H1 (cell line): ENCODE measurements at regions not wholly inside any gene's neighbourhood (a gene's known extent, or its start where the extent isn't known, plus 50 kb on each side); places are given as distances from the start of the nearest gene placed in this dataset.

Source experiments
- CTCF ChIA-PET: fragments of 300-600 bp; sonication (Branson Sonifier 250); formaldehyde crosslinking; loops from one replicate; lab custom pipeline; 2021; ENCODE audit not compliant: partially characterized antibody; lab: Charles Lee
- POLR2A ChIA-PET: fragments of 300-600 bp; sonication (Branson Sonifier 250); formaldehyde crosslinking; loops from one replicate; lab custom pipeline; 2021; ENCODE audit warnings: inconsistent platforms; ENCODE audit not compliant: partially characterized antibody; lab: Charles Lee
- DNase-seq, 2 experiments: peaks; one replicate each; pipeline versions ENCODE4 v3.0.0 to v3.0.0-alpha.2; 2010 to 2022; ENCODE audit warnings: low spot score in 2 of 2, low read depth in 1 of 2, mixed read lengths in 1 of 2
- FAIRE-seq: peaks from 2 replicates; lab custom pipeline; 2011; peaks lifted over from hg19 to GRCh38; lab: Jason Lieb, UNC
- H2AFZ ChIP-seq: 2 replicates; pipeline ENCODE4 v1.8.1; 2012; ENCODE audit warnings: low read length, inconsistent platforms
- H2AK5ac ChIP-seq: 2 replicates; pipeline ENCODE4 v1.6.1; 2013; ENCODE audit warnings: low read depth, low read length
- H2BK120ac ChIP-seq: replicated peaks from 2 replicates; pipeline ENCODE3; 2013; ENCODE audit warnings: low read depth, low read length, inconsistent platforms
- H2BK12ac ChIP-seq: 2 replicates; pipeline ENCODE4 v1.6.1; 2013; ENCODE audit warnings: low read depth, low read length
- H2BK15ac ChIP-seq: 2 replicates; pipeline ENCODE4 v1.6.1; 2013; ENCODE audit warnings: low read length
- H2BK20ac ChIP-seq: 2 replicates; pipeline ENCODE4 v1.6.1; 2013; ENCODE audit warnings: low read length
- H2BK5ac ChIP-seq: 2 replicates; pipeline ENCODE4 v1.6.1; 2013; ENCODE audit warnings: low read depth, low read length
- H3K14ac ChIP-seq: 2 replicates; pipeline ENCODE4 v1.6.1; 2013; ENCODE audit warnings: inconsistent platforms; ENCODE audit not compliant: insufficient read length
- H3K18ac ChIP-seq: 2 replicates; pipeline ENCODE4 v1.6.1; 2013; ENCODE audit warnings: low read length; ENCODE audit errors: extremely low read depth
- H3K23ac ChIP-seq: 2 replicates; pipeline ENCODE4 v1.6.1; 2013; ENCODE audit warnings: inconsistent platforms; ENCODE audit not compliant: insufficient read length
- H3K23me2 ChIP-seq: 2 replicates; pipeline ENCODE4 v1.6.1; 2013; ENCODE audit warnings: low read depth, low read length
- H3K27ac ChIP-seq: 2 replicates; pipeline ENCODE4 v1.6.1; 2011; ENCODE audit warnings: low read depth, low read length, inconsistent platforms
- H3K27me3 ChIP-seq, 4 experiments: replicated peaks in 1 of 4; 1 replicate in 1 of 4; 2 replicates in 3 of 4; pipeline versions ENCODE4 v1.6.1 to v1.8.1; 2011 to 2013; ENCODE audit warnings: low read length in 3 of 4, mild to moderate bottlenecking in 3 of 4, inconsistent platforms in 2 of 4, mixed read lengths in 2 of 4, moderate library complexity in 1 of 4; ENCODE audit not compliant: control insufficient read depth in 3 of 4, insufficient read depth in 3 of 4; ENCODE audit errors: extremely low read depth in 1 of 4
- H3K36me3 ChIP-seq, 4 experiments: 2 replicates each; pipeline versions ENCODE4 v1.6.1 to v1.8.1; 2011 to 2013; ENCODE audit warnings: mild to moderate bottlenecking in 4 of 4, low read length in 3 of 4, moderate library complexity in 2 of 4, control low read depth in 1 of 4, inconsistent platforms in 1 of 4; ENCODE audit not compliant: insufficient read depth in 4 of 4, control insufficient read depth in 2 of 4
- H3K4ac ChIP-seq: replicated peaks from 2 replicates; pipeline ENCODE3; 2013; ENCODE audit warnings: low read length, low read depth, mixed read lengths, inconsistent platforms; ENCODE audit not compliant: insufficient read length
- H3K4me1 ChIP-seq, 4 experiments: replicated peaks in 1 of 4; 1 replicate in 1 of 4; 2 replicates in 3 of 4; pipeline versions ENCODE4 v1.6.1 to v1.8.1; 2011 to 2013; ENCODE audit warnings: low read length in 3 of 4, inconsistent platforms in 2 of 4, mixed read lengths in 1 of 4; ENCODE audit not compliant: insufficient read depth in 4 of 4, control insufficient read depth in 3 of 4
- H3K4me2 ChIP-seq, 2 experiments: 2 replicates each; pipeline versions ENCODE4 v1.6.1 to v1.8.1; 2011 to 2013; ENCODE audit warnings: low read depth in 2 of 2, low read length in 2 of 2, control low read depth in 1 of 2, inconsistent platforms in 1 of 2, mild to moderate bottlenecking in 1 of 2; ENCODE audit not compliant: insufficient read depth in 1 of 2
- H3K4me3 ChIP-seq, 4 experiments: fragments of 200-600, 300-600 bp in 1 of 4; sonication (generic), shearing (Covaris generic), sonication (Bioruptor Twin) in 1 of 4; 2 replicates each; pipeline versions ENCODE4 v1.5.1 to v1.8.1; 2011 to 2016; ENCODE audit warnings: low read length in 4 of 4, low read depth in 3 of 4, control low read depth in 2 of 4, inconsistent platforms in 2 of 4, mild to moderate bottlenecking in 2 of 4, mixed read lengths in 1 of 4, moderate library complexity in 1 of 4; ENCODE audit not compliant: insufficient read depth in 2 of 4; ENCODE audit errors: extremely low read depth in 1 of 4
- H3K56ac ChIP-seq: replicated peaks from 2 replicates; pipeline ENCODE3; 2013; ENCODE audit warnings: low read depth, mild to moderate bottlenecking, mixed read lengths, low read length, inconsistent platforms; ENCODE audit not compliant: insufficient read length
- H3K79me1 ChIP-seq: 2 replicates; pipeline ENCODE4 v1.6.1; 2013; ENCODE audit warnings: low read depth, low read length, control low read depth
- H3K79me2 ChIP-seq, 2 experiments: 2 replicates each; pipeline versions ENCODE4 v1.6.1 to v1.8.1; 2012 to 2013; ENCODE audit warnings: low read length in 2 of 2, mild to moderate bottlenecking in 2 of 2, inconsistent platforms in 1 of 2; ENCODE audit not compliant: insufficient read depth in 2 of 2, control insufficient read depth in 1 of 2
- H3K9ac ChIP-seq, 4 experiments: replicated peaks in 1 of 4; 1 replicate in 1 of 4; 2 replicates in 3 of 4; pipeline versions ENCODE4 v1.6.1 to v1.8.1; 2011 to 2013; ENCODE audit warnings: low read depth in 3 of 4, low read length in 3 of 4, control low read depth in 2 of 4, mild to moderate bottlenecking in 2 of 4, moderate library complexity in 2 of 4, inconsistent platforms in 1 of 4; ENCODE audit errors: extremely low read depth in 1 of 4
- H3K9me3 ChIP-seq, 2 experiments: 2 replicates each; pipeline versions ENCODE4 v1.6.1 to v1.8.1; 2012 to 2013; ENCODE audit warnings: mild to moderate bottlenecking in 2 of 2, moderate library complexity in 2 of 2, control low read depth in 1 of 2, inconsistent platforms in 1 of 2, low read depth in 1 of 2, low read length in 1 of 2, mixed read lengths in 1 of 2; ENCODE audit not compliant: insufficient read depth in 2 of 2
- H4K20me1 ChIP-seq, 2 experiments: replicated peaks in 1 of 2; 2 replicates each; pipeline versions ENCODE3 to v1.8.1; 2011 to 2013; ENCODE audit warnings: inconsistent platforms in 2 of 2, low read length in 2 of 2, mild to moderate bottlenecking in 1 of 2; ENCODE audit not compliant: insufficient read depth in 2 of 2, control insufficient read depth in 1 of 2
- H4K5ac ChIP-seq: 2 replicates; pipeline ENCODE4 v1.6.1; 2013; ENCODE audit warnings: low read length, low read depth, mixed read lengths, inconsistent platforms; ENCODE audit not compliant: insufficient read length
- H4K8ac ChIP-seq: 2 replicates; pipeline ENCODE4 v1.8.0; 2013; ENCODE audit warnings: mild to moderate bottlenecking, moderate library complexity, low read length, inconsistent platforms; ENCODE audit not compliant: insufficient read depth; ENCODE audit errors: extremely low read depth
- H4K91ac ChIP-seq: replicated peaks from 2 replicates; pipeline ENCODE3; 2013; ENCODE audit warnings: low read length, mixed read lengths, inconsistent platforms; ENCODE audit not compliant: insufficient read length
- BRCA1 ChIP-seq: IDR thresholded peaks from 2 replicates; pipeline ENCODE4 v1.6.1; 2012; ENCODE audit warnings: low read depth, low read length, improper control_type of control experiment
- CHD2 ChIP-seq: IDR thresholded peaks from 2 replicates; pipeline ENCODE4 v1.6.1; 2012; ENCODE audit warnings: low read length, improper control_type of control experiment
- E2F6 ChIP-seq: IDR thresholded peaks from 2 replicates; pipeline ENCODE4 v1.6.1; 2012; ENCODE audit warnings: inconsistent platforms
- HDAC2 ChIP-seq, 2 experiments: fragments of 300-600 bp in 1 of 2; sonication (generic) in 1 of 2; IDR thresholded peaks; 2 replicates each; pipeline ENCODE4 v1.6.1; 2011 to 2012; ENCODE audit warnings: low read depth in 2 of 2, low read length in 2 of 2, mild to moderate bottlenecking in 2 of 2, moderate library complexity in 2 of 2, borderline replicate concordance in 1 of 2, inconsistent platforms in 1 of 2
- KDM5A ChIP-seq: fragments of 200-600 bp; IDR thresholded peaks from 2 replicates; pipeline ENCODE4 v1.7.1; 2012; ENCODE audit warnings: mild to moderate bottlenecking, low read length, inconsistent platforms, mixed read lengths
- NANOG ChIP-seq: IDR thresholded peaks from 2 replicates; pipeline ENCODE4 v1.6.1; 2011; ENCODE audit warnings: low read length, low read depth, mild to moderate bottlenecking, inconsistent platforms; ENCODE audit not compliant: insufficient read depth, poor library complexity, severe bottlenecking
- RAD21 ChIP-seq, 2 experiments: IDR thresholded peaks in 1 of 2; conservative IDR thresholded peaks in 1 of 2; 2 replicates each; pipeline ENCODE4 v1.6.1; 2011; ENCODE audit warnings: low read depth in 2 of 2, low read length in 2 of 2, improper control_type of control experiment in 1 of 2, inconsistent platforms in 1 of 2, mild to moderate bottlenecking in 1 of 2, moderate library complexity in 1 of 2
- RFX5 ChIP-seq: IDR thresholded peaks from 2 replicates; pipeline ENCODE4 v1.6.1; 2011; ENCODE audit warnings: low read depth, low read length, improper control_type of control experiment, borderline replicate concordance
- TBP ChIP-seq: IDR thresholded peaks from 2 replicates; pipeline ENCODE4 v1.6.1; 2011; ENCODE audit warnings: low read depth, low read length, improper control_type of control experiment
- TEAD4 ChIP-seq: IDR thresholded peaks from 2 replicates; pipeline ENCODE4 v1.6.1; 2012; ENCODE audit warnings: low read depth, low read length, inconsistent platforms, mixed read lengths
- WGBS, 2 experiments: shearing (Covaris generic) in 1 of 2; methylation state at CpG; one replicate each; pipeline versions ENCODE4 v1.1.6 to v1.1.7; 2013 to 2015; ENCODE audit warnings: low lambda C conversion rate in 2 of 2, mixed read lengths in 2 of 2, inconsistent platforms in 1 of 2, low coverage in 1 of 2, missing lambda C conversion rate in 1 of 2; ENCODE audit not compliant: insufficient replicate concordance in 2 of 2, insufficient coverage in 1 of 2, insufficient read length in 1 of 2; ENCODE audit errors: extremely low coverage in 1 of 2, missing lambda C conversion rate in 1 of 2; 5-methylcytosine and 5-hydroxymethylcytosine counted together
- TF ChIP-seq, protein P1 (sequence below), 3 experiments: IDR thresholded peaks; 1 replicate in 2 of 3; 2 replicates in 1 of 3; pipeline versions ENCODE4 v1.5.1 to v1.6.1; 2011; ENCODE audit warnings: low read length in 3 of 3, mild to moderate bottlenecking in 3 of 3, inconsistent platforms in 2 of 3, low read depth in 1 of 3, moderate library complexity in 1 of 3; ENCODE audit not compliant: insufficient read depth in 1 of 3; ENCODE audit errors: control extremely low read depth in 1 of 3

- no peaks in the 10 kb centered on the region for H3K9me3 ChIP-seq
- TF ChIP-seq TEAD4 (no peak), TBP (no peak), NANOG (no peak), KDM5A (no peak), E2F6 (no peak), HDAC2 (IDR thresholded peaks at IDR 0.05; ENCODE audit: borderline replicate concordance in 1 of 2, low read depth in 2 of 2, low read length in 2 of 2) (no peak), RFX5 (no peak), BRCA1 (no peak), CHD2 (no peak), RAD21 (IDR thresholded peaks at IDR 0.05 in 1 of 2, conservative IDR thresholded peaks at IDR 0.05 in 1 of 2; ENCODE audit: low read depth in 2 of 2, low read length in 2 of 2) (no peak)
- TF ChIP-seq, protein P1, sequence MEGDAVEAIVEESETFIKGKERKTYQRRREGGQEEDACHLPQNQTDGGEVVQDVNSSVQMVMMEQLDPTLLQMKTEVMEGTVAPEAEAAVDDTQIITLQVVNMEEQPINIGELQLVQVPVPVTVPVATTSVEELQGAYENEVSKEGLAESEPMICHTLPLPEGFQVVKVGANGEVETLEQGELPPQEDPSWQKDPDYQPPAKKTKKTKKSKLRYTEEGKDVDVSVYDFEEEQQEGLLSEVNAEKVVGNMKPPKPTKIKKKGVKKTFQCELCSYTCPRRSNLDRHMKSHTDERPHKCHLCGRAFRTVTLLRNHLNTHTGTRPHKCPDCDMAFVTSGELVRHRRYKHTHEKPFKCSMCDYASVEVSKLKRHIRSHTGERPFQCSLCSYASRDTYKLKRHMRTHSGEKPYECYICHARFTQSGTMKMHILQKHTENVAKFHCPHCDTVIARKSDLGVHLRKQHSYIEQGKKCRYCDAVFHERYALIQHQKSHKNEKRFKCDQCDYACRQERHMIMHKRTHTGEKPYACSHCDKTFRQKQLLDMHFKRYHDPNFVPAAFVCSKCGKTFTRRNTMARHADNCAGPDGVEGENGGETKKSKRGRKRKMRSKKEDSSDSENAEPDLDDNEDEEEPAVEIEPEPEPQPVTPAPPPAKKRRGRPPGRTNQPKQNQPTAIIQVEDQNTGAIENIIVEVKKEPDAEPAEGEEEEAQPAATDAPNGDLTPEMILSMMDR (IDR thresholded peaks at IDR 0.05; ENCODE audit: control extremely low read depth in 1 of 3, insufficient read depth in 1 of 3, low read depth in 1 of 3, low read length in 3 of 3) = no peak
- no peak overlapping the region for H3K4me3 ChIP-seq
- H3K79me2 ChIP-seq = no peaks in the 10 kb centered on the region
- no peak overlapping the region for H2BK120ac ChIP-seq
- no peak overlapping the region for H3K23ac ChIP-seq
- H4K5ac ChIP-seq = no peak overlapping the region
- H3K9ac ChIP-seq = no peak overlapping the region
- no peak overlapping the region for H2BK15ac ChIP-seq
- ChIA-PET POLR2A (no interaction called here), CTCF (interaction anchor here (0.6 to 1.6 kb wide), 4 partner anchors 8 to 960 kb away, joined by 3 to 5 read pairs (median 4); no protein-coding TSS in a partner anchor)
- no peak for FAIRE-seq
- H4K91ac ChIP-seq = no peak overlapping the region
- no peak overlapping the region for H2BK20ac ChIP-seq
- no peak overlapping the region for H2AK5ac ChIP-seq
- H3K4ac ChIP-seq = no peak overlapping the region
- no peak overlapping the region for H2AFZ ChIP-seq
- DNase-seq = no peak
- H3K23me2 ChIP-seq = no peaks in the 10 kb centered on the region
- no peaks in the 10 kb centered on the region for H3K27me3 ChIP-seq
- H3K79me1 ChIP-seq = no peaks in the 10 kb centered on the region
- no peak overlapping the region for H2BK5ac ChIP-seq
- no peak overlapping the region for H2BK12ac ChIP-seq
- H4K20me1 ChIP-seq = no peaks in the 10 kb centered on the region
- 87% methylated on average over 4 of the region's 4 CpGs; no CpG with 5 or more reads in 1 of the 2 experiments for WGBS, 2 experiments
- H3K56ac ChIP-seq = no peak overlapping the region
- H3K4me2 ChIP-seq = no peak overlapping the region
- H3K18ac ChIP-seq = no peak overlapping the region
- H4K8ac ChIP-seq = no peak overlapping the region
- H3K36me3 ChIP-seq = no peaks in the 10 kb centered on the region
- no peaks in the 10 kb centered on the region for H3K4me1 ChIP-seq
- no peak overlapping the region for H3K27ac ChIP-seq
- H3K14ac ChIP-seq = no peak overlapping the region
Observed at GRCh38 chr18:77919923-77920322, 670.3 kb downstream of the GALR1 start.
